GM12878 (cell line): ENCODE measurements at regions not wholly inside any gene's neighbourhood (a gene's known extent, or its start where the extent isn't known, plus 50 kb on each side); places are given as distances from the start of the nearest gene placed in this dataset.

Source experiments
- ATAC-seq: fragments of 200-7000 bp; cut with Tn5 transposase; 3 replicates; pipeline ENCODE4 v1.9.1; 2020; ENCODE audit warnings: mild to moderate bottlenecking, moderate library complexity
- BruUV-seq: library from RNA; stranded (reverse); fragments of 400-500 nt; replicated peaks from 2 replicates; lab custom pipeline; 2021; lab: Mats Ljungman, UMichigan
- CTCF ChIA-PET: fragments of 300-600 bp; sonication (Branson Sonifier 250); formaldehyde crosslinking; extraction: SDS; loops from one replicate; lab custom pipeline; 2021; ENCODE audit warnings: inconsistent platforms; lab: Yijun Ruan, JAX
- POLR2A ChIA-PET: fragments of 350-600 bp; formaldehyde crosslinking; extraction: SDS; loops from one replicate; lab custom pipeline; 2021; ENCODE audit warnings: inconsistent platforms; lab: Charles Lee
- RAD21 ChIA-PET: fragments of 300-600 bp; sonication (Branson Sonifier 250); formaldehyde crosslinking; loops from one replicate; lab custom pipeline; 2023; ENCODE audit warnings: antibody characterized with exemption; ENCODE audit not compliant: unreplicated experiment; lab: Charles Lee
- SMC1A ChIA-PET: fragments of 300-600 bp; sonication (Branson Sonifier 250); formaldehyde crosslinking; loops from one replicate; lab custom pipeline; 2023; ENCODE audit not compliant: unreplicated experiment, uncharacterized antibody; lab: Charles Lee
- DNase-seq: peaks from one replicate; pipeline ENCODE4 v3.0.0-alpha.2; 2011; ENCODE audit warnings: low read depth, low spot score
- FAIRE-seq: peaks from 3 replicates; lab custom pipeline; 2011; peaks lifted over from hg19 to GRCh38; lab: Jason Lieb, UNC
- H2AFZ ChIP-seq: 2 replicates; pipeline ENCODE4 v1.6.0; 2011; ENCODE audit warnings: low read depth, low read length, control low read depth; ENCODE audit not compliant: control insufficient read depth
- H3K27ac ChIP-seq: 2 replicates; pipeline ENCODE4 v1.5.1; 2011; ENCODE audit warnings: control low read depth; ENCODE audit not compliant: control insufficient read depth, insufficient read depth
- H3K27me3 ChIP-seq, 2 experiments: replicated peaks in 1 of 2; 2 replicates each; pipeline versions ENCODE4 v1.6.0 to v1.6.1; 2011; ENCODE audit warnings: low read length in 1 of 2; ENCODE audit not compliant: control insufficient read depth in 2 of 2, insufficient read depth in 2 of 2
- H3K36me3 ChIP-seq, 2 experiments: 2 replicates each; pipeline ENCODE4 v1.5.1; 2011; ENCODE audit warnings: low read length in 1 of 2; ENCODE audit not compliant: control insufficient read depth in 2 of 2, insufficient read depth in 2 of 2
- H3K4me1 ChIP-seq: 2 replicates; pipeline ENCODE4 v1.6.1; 2011; ENCODE audit warnings: mild to moderate bottlenecking, low read length, moderate library complexity, mixed read lengths; ENCODE audit not compliant: control insufficient read depth, insufficient read depth
- H3K4me2 ChIP-seq: 2 replicates; pipeline ENCODE4 v1.6.0; 2011; ENCODE audit warnings: control low read depth; ENCODE audit not compliant: control insufficient read depth, insufficient read depth
- H3K4me3 ChIP-seq: fragments of 200-600 bp; sonication (generic); 2 replicates; pipeline ENCODE4 v1.5.1; 2016
- H3K79me2 ChIP-seq: 2 replicates; pipeline ENCODE4 v1.6.0; 2011; ENCODE audit warnings: low read length; ENCODE audit not compliant: control insufficient read depth, insufficient read depth
- H3K9ac ChIP-seq: 2 replicates; pipeline ENCODE4 v1.8.0; 2011; ENCODE audit warnings: low read length, control low read depth, mixed read lengths; ENCODE audit not compliant: control insufficient read depth, insufficient read depth
- H3K9me3 ChIP-seq: replicated peaks from 3 replicates; pipeline ENCODE4 v1.5.1; 2011; ENCODE audit warnings: mild to moderate bottlenecking, low read length; ENCODE audit not compliant: control insufficient read depth, insufficient read depth
- H4K20me1 ChIP-seq: 2 replicates; pipeline ENCODE4 v1.6.0; 2011; ENCODE audit not compliant: control insufficient read depth, insufficient read depth
- ATF2 ChIP-seq: IDR thresholded peaks from 2 replicates; pipeline ENCODE4 v1.6.1; 2012; ENCODE audit warnings: low read length, inconsistent platforms
- CREB1 ChIP-seq: IDR thresholded peaks from 2 replicates; pipeline ENCODE4 v1.6.1; 2012; ENCODE audit warnings: low read depth, mild to moderate bottlenecking, inconsistent platforms
- E2F4 ChIP-seq: IDR thresholded peaks from 2 replicates; pipeline ENCODE4 v1.6.1; 2012; ENCODE audit warnings: low read depth, low read length, improper control_type of control experiment
- HSF1 ChIP-seq: fragments of 150-350 bp; IDR thresholded peaks from 2 replicates; pipeline ENCODE4 v1.6.1; 2014; ENCODE audit warnings: mild to moderate bottlenecking, low read depth, low read length
- POLR2A ChIP-seq: IDR thresholded peaks from 2 replicates; pipeline ENCODE4 v1.6.1; 2011; ENCODE audit warnings: low read depth, mild to moderate bottlenecking, low read length
- RBBP5 ChIP-seq: fragments of 200-600 bp; sonication (generic); conservative IDR thresholded peaks from 2 replicates; pipeline ENCODE4 v1.6.1; 2016
- SP1 ChIP-seq: IDR thresholded peaks from one replicate; pipeline ENCODE4 v1.6.1; 2011; ENCODE audit warnings: low read depth, low read length
- WGBS: methylation state at CpG from one replicate; pipeline ENCODE4 v1.1.6; 2016; ENCODE audit warnings: low lambda C conversion rate; ENCODE audit not compliant: insufficient replicate concordance, insufficient coverage; ENCODE audit errors: missing lambda C conversion rate; 5-methylcytosine and 5-hydroxymethylcytosine counted together
- in situ Hi-C: fragments of 300-500 bp; cut with MboI; formaldehyde crosslinking; loops from 9 replicates; pipeline ENCODE4 v1.14.3; 2018; ENCODE audit warnings: mixed read lengths
- intact Hi-C: fragments of 100-400 bp; cut with micrococcal nuclease; formaldehyde crosslinking; loops from one replicate; pipeline ENCODE4 v1.14.2; 2022; ENCODE audit not compliant: unreplicated experiment
- TF ChIP-seq, protein P1 (sequence below): IDR thresholded peaks from 2 replicates; pipeline ENCODE4 v1.6.1; 2011; ENCODE audit warnings: borderline replicate concordance, low read depth, mild to moderate bottlenecking, moderate library complexity, low read length; ENCODE audit not compliant: insufficient read depth, poor library complexity, severe bottlenecking

DNA sequence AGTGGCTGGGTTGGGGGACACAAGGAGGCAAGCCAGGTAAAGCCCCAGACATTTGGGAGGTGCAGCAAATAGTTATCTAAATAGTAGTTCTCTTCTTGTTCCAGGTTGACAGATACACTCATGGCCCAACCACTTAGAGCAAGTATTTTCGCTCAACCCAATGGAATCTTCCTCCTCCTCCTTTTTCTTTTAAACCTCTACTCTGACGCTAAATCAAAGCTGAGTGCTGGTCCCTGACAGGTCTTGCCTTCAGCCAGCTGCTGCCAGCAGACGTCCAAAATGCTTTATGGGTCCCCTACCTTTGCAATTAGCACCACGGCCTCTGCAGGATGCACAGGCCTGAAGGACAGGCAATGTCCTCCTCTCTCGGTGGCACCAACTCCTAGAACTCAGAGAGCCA lies 558.5 kb downstream of the MIAT start (continued):
- TF ChIP-seq CREB1: no peak

DNA sequence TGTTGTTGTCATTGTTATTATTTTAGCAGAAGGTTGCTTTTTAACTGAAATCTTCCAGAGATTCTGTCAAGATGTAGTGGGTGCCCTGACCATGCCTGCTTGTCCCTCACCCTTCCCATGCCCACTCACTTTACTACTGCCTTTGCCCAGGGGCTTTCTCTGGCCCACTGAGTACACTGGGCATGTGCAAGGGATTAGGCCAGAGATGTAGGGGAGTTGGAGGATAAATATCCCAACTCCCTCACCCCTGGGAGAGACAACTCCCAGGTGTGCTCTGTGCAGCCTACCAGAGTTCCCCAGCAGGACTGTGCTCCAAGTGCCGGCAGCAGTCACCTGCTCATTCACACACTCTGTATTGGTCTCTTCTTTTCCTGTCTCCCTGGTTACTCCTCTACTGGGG lies 559.1 kb downstream of the MIAT start:
- Histone ChIP-seq H3K9me3 (no peaks in the 10 kb centered on the region; the same call in 2 of the 3 replicates), H3K27ac (no peak overlapping the region), H3K79me2 (no peaks in the 10 kb centered on the region), H3K4me1 (no peaks in the 10 kb centered on the region), H3K27me3 (no peaks in the 10 kb centered on the region), H3K4me2 (no peak overlapping the region), H3K36me3 (no peaks in the 10 kb centered on the region), H4K20me1 (no peaks in the 10 kb centered on the region), H3K9ac (no peak overlapping the region), H3K4me3 (no peak overlapping the region), H2AFZ (no peak overlapping the region)
- ChIA-PET CTCF (no interaction called here), SMC1A (no interaction called here), RAD21 (no interaction called here), POLR2A (no interaction called here)
- no peak for ATAC-seq
- no TSS peak for BruUV-seq
- TF ChIP-seq E2F4: no peak
- intact Hi-C loops: no loop called here
- in situ Hi-C loops: no loop called here
- 57% methylated on average over 1 of the region's 1 CpG for WGBS
- no peak for FAIRE-seq
- DNase-seq: no peak

DNA sequence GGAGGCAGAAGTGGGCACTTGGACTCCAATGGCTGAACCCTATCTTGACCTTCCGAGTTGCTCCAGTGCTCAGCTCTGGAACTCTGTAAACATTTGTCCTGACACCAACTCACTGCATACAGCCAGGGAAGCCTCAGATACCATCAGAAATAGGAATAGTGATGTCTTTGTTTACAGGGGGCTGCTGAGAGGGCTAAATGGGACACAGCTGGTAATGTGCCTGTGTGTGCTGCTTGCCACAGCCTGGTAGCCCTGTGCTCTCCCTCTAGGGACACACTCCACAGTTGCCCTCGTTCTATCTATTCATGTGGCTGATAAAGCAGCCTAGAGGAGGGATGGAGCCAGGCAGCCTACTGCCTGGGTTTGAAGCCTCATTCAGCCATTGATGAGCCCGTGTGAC lies 559.8 kb downstream of the MIAT start:
- Histone ChIP-seq H4K20me1 (no peaks in the 10 kb centered on the region), H3K9ac (no peak overlapping the region), H3K27me3 (no peaks in the 10 kb centered on the region), H3K4me2 (no peak overlapping the region), H3K27ac (no peak overlapping the region), H3K4me1 (no peaks in the 10 kb centered on the region), H3K9me3 (no peaks in the 10 kb centered on the region; the same call in 2 of the 3 replicates), H3K36me3 (no peaks in the 10 kb centered on the region), H2AFZ (no peak overlapping the region), H3K4me3 (no peak overlapping the region), H3K79me2 (no peaks in the 10 kb centered on the region)
- ChIA-PET RAD21 (no interaction called here), POLR2A (no interaction called here), CTCF (no interaction called here), SMC1A (no interaction called here)
- WGBS: 18% methylated on average over 3 of the region's 3 CpGs
- DNase-seq: no peak
- no peak for FAIRE-seq
- BruUV-seq: no TSS peak
- intact Hi-C loops (no loop called here), in situ Hi-C loops (no loop called here)
- ATAC-seq: no peak
- TF ChIP-seq, protein P1, sequence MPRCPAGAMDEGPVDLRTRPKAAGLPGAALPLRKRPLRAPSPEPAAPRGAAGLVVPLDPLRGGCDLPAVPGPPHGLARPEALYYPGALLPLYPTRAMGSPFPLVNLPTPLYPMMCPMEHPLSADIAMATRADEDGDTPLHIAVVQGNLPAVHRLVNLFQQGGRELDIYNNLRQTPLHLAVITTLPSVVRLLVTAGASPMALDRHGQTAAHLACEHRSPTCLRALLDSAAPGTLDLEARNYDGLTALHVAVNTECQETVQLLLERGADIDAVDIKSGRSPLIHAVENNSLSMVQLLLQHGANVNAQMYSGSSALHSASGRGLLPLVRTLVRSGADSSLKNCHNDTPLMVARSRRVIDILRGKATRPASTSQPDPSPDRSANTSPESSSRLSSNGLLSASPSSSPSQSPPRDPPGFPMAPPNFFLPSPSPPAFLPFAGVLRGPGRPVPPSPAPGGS: no peak
- no peak for TF ChIP-seq ATF2
- TF ChIP-seq SP1: no peak
- TF ChIP-seq RBBP5: no peak
- TF ChIP-seq HSF1: no peak
- TF ChIP-seq POLR2A: no peak
